ENCODE measurements at regions not wholly inside any gene's neighbourhood (a gene's known extent, or its start where the extent isn't known, plus 50 kb on each side); places are given as distances from the start of the nearest gene placed in this dataset.
A peak's percentile ranks its signal among the peaks of the same experiment; 100 is the strongest.
"Not testable (repeated sequence)": the region's sequence is repeated elsewhere in the genome, so short reads cannot be mapped to it uniquely, and the experiment has no call there.

DNA sequence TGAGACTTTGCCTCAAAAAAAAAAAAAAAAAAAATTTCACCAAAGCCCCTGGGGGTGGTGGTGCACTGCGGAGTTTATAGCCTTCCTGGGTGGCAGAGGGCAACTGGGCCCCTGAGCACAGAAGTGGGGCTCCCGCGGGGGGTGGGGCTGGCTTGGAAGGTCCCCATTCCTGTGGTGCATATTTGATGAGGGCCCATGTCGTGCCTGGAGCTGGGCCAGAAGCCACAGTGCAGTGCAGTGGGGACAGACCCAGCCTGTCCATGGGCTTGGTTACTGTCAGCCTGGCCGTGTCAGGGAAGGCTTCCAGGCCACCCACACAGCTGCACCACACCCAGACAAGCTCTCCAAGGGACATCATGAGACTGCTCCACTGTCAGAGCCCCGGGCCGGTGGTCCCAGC lies 95.5 kb downstream of the NSUN5 start:
- H3K27me3 ChIP-seq (ENCODE audit: control insufficient read depth in 1 of 2, insufficient read depth in 2 of 2, low read length in 2 of 2); H3K9ac ChIP-seq (ENCODE audit: insufficient read depth, low read depth, low read length); H2AFZ ChIP-seq (ENCODE audit: low read length); H4K20me1 ChIP-seq (ENCODE audit: insufficient read depth, low read length); DNase-seq (ENCODE audit: low spot score); H3K79me2 ChIP-seq (ENCODE audit: insufficient read depth, low read length); intact Hi-C loops (cut with micrococcal nuclease; ENCODE audit: unreplicated experiment); H3K4me1 ChIP-seq (ENCODE audit: insufficient read depth, low read length); H3K4me2 ChIP-seq (ENCODE audit: low read depth, low read length); H3K9me3 ChIP-seq (ENCODE audit: low read length); POLR2A ChIA-PET; BruUV-seq (replicated peaks); H3K4me3 ChIP-seq (replicated peaks in 1 of 3; ENCODE audit: insufficient read depth in 1 of 3, low read depth in 2 of 3, low read length in 3 of 3); H3K27ac ChIP-seq (ENCODE audit: extremely low read length, insufficient read depth, low read length); H3K36me3 ChIP-seq (replicated peaks in 1 of 2; ENCODE audit: control insufficient read depth in 1 of 2, insufficient read depth in 2 of 2, low read length in 2 of 2); FAIRE-seq; CTCF ChIA-PET (ENCODE audit: low intra/inter-chr PET ratio, low total read pairs); in situ Hi-C loops (cut with HindIII; ENCODE audit: extremely low pct_ligation_motif_present, low pct_unique_long_range_greater_than_20kb): not testable (repeated sequence)
- ATAC-seq: peak; percentile 61
- 43% methylated on average over 3 of the region's 7 CpGs for WGBS (ENCODE audit: low lambda C conversion rate)

GRCh38 chr7:73205594-73205993 lies 103.0 kb downstream of the NSUN5 start:
- POLR2A ChIA-PET; H3K9ac ChIP-seq (ENCODE audit: insufficient read depth, low read depth, low read length); H3K27me3 ChIP-seq (ENCODE audit: control insufficient read depth in 1 of 2, insufficient read depth in 2 of 2, low read length in 2 of 2); FAIRE-seq; H3K27ac ChIP-seq (ENCODE audit: extremely low read length, insufficient read depth, low read length); BruUV-seq (replicated peaks); H4K20me1 ChIP-seq (ENCODE audit: insufficient read depth, low read length); H3K79me2 ChIP-seq (ENCODE audit: insufficient read depth, low read length); CTCF ChIA-PET (ENCODE audit: low intra/inter-chr PET ratio, low total read pairs); ATAC-seq; in situ Hi-C loops (cut with HindIII; ENCODE audit: extremely low pct_ligation_motif_present, low pct_unique_long_range_greater_than_20kb); H3K9me3 ChIP-seq (ENCODE audit: low read length); H3K36me3 ChIP-seq (replicated peaks in 1 of 2; ENCODE audit: control insufficient read depth in 1 of 2, insufficient read depth in 2 of 2, low read length in 2 of 2); H2AFZ ChIP-seq (ENCODE audit: low read length); intact Hi-C loops (cut with micrococcal nuclease; ENCODE audit: unreplicated experiment); H3K4me2 ChIP-seq (ENCODE audit: low read depth, low read length); DNase-seq (ENCODE audit: low spot score); H3K4me1 ChIP-seq (ENCODE audit: insufficient read depth, low read length); H3K4me3 ChIP-seq (replicated peaks in 1 of 3; ENCODE audit: insufficient read depth in 1 of 3, low read depth in 2 of 3, low read length in 3 of 3): not testable (repeated sequence)
- 94% methylated on average over 1 of the region's 3 CpGs for WGBS (ENCODE audit: low lambda C conversion rate)

- DNase-seq (ENCODE audit: low spot score); H3K36me3 ChIP-seq (replicated peaks in 1 of 2; ENCODE audit: control insufficient read depth in 1 of 2, insufficient read depth in 2 of 2, low read length in 2 of 2); H3K9me3 ChIP-seq (ENCODE audit: low read length); intact Hi-C loops (cut with micrococcal nuclease; ENCODE audit: unreplicated experiment); H3K4me2 ChIP-seq (ENCODE audit: low read depth, low read length); H3K27me3 ChIP-seq (ENCODE audit: control insufficient read depth in 1 of 2, insufficient read depth in 2 of 2, low read length in 2 of 2); H4K20me1 ChIP-seq (ENCODE audit: insufficient read depth, low read length); in situ Hi-C loops (cut with HindIII; ENCODE audit: extremely low pct_ligation_motif_present, low pct_unique_long_range_greater_than_20kb); BruUV-seq (replicated peaks); H3K4me1 ChIP-seq (ENCODE audit: insufficient read depth, low read length); ATAC-seq; H2AFZ ChIP-seq (ENCODE audit: low read length); H3K4me3 ChIP-seq (replicated peaks in 1 of 3; ENCODE audit: insufficient read depth in 1 of 3, low read depth in 2 of 3, low read length in 3 of 3); FAIRE-seq; H3K79me2 ChIP-seq (ENCODE audit: insufficient read depth, low read length); CTCF ChIA-PET (ENCODE audit: low intra/inter-chr PET ratio, low total read pairs); H3K27ac ChIP-seq (ENCODE audit: extremely low read length, insufficient read depth, low read length); H3K9ac ChIP-seq (ENCODE audit: insufficient read depth, low read depth, low read length); POLR2A ChIA-PET: not testable (repeated sequence)
- WGBS (ENCODE audit: low lambda C conversion rate): 99% methylated on average over 5 of the region's 5 CpGs
Observed at GRCh38 chr7:73204898-73205297, 103.7 kb downstream of the NSUN5 start.

GRCh38 chr7:73203312-73203711 lies 105.3 kb downstream of the NSUN5 start:
- H3K27ac ChIP-seq (ENCODE audit: extremely low read length, insufficient read depth, low read length); ATAC-seq; H3K4me2 ChIP-seq (ENCODE audit: low read depth, low read length); H3K9ac ChIP-seq (ENCODE audit: insufficient read depth, low read depth, low read length); H3K79me2 ChIP-seq (ENCODE audit: insufficient read depth, low read length); CTCF ChIA-PET (ENCODE audit: low intra/inter-chr PET ratio, low total read pairs); H3K4me3 ChIP-seq (replicated peaks in 1 of 3; ENCODE audit: insufficient read depth in 1 of 3, low read depth in 2 of 3, low read length in 3 of 3); BruUV-seq (replicated peaks); in situ Hi-C loops (cut with HindIII; ENCODE audit: extremely low pct_ligation_motif_present, low pct_unique_long_range_greater_than_20kb); H2AFZ ChIP-seq (ENCODE audit: low read length); FAIRE-seq; H4K20me1 ChIP-seq (ENCODE audit: insufficient read depth, low read length); POLR2A ChIA-PET; H3K36me3 ChIP-seq (replicated peaks in 1 of 2; ENCODE audit: control insufficient read depth in 1 of 2, insufficient read depth in 2 of 2, low read length in 2 of 2); intact Hi-C loops (cut with micrococcal nuclease; ENCODE audit: unreplicated experiment); DNase-seq (ENCODE audit: low spot score); H3K27me3 ChIP-seq (ENCODE audit: control insufficient read depth in 1 of 2, insufficient read depth in 2 of 2, low read length in 2 of 2); H3K4me1 ChIP-seq (ENCODE audit: insufficient read depth, low read length); H3K9me3 ChIP-seq (ENCODE audit: low read length): not testable (repeated sequence)
- WGBS (ENCODE audit: low lambda C conversion rate): 80% methylated on average over 1 of the region's 5 CpGs

- WGBS (ENCODE audit: low lambda C conversion rate): 97% methylated on average over 8 of the region's 9 CpGs
- H3K4me1 ChIP-seq (ENCODE audit: insufficient read depth, low read length); intact Hi-C loops (cut with micrococcal nuclease; ENCODE audit: unreplicated experiment); H4K20me1 ChIP-seq (ENCODE audit: insufficient read depth, low read length); in situ Hi-C loops (cut with HindIII; ENCODE audit: extremely low pct_ligation_motif_present, low pct_unique_long_range_greater_than_20kb); POLR2A ChIA-PET; BruUV-seq (replicated peaks); H3K79me2 ChIP-seq (ENCODE audit: insufficient read depth, low read length); DNase-seq (ENCODE audit: low spot score); H3K4me2 ChIP-seq (ENCODE audit: low read depth, low read length); CTCF ChIA-PET (ENCODE audit: low intra/inter-chr PET ratio, low total read pairs); H2AFZ ChIP-seq (ENCODE audit: low read length); FAIRE-seq; H3K27me3 ChIP-seq (ENCODE audit: control insufficient read depth in 1 of 2, insufficient read depth in 2 of 2, low read length in 2 of 2); H3K9me3 ChIP-seq (ENCODE audit: low read length); ATAC-seq; H3K4me3 ChIP-seq (replicated peaks in 1 of 3; ENCODE audit: insufficient read depth in 1 of 3, low read depth in 2 of 3, low read length in 3 of 3); H3K27ac ChIP-seq (ENCODE audit: extremely low read length, insufficient read depth, low read length); H3K9ac ChIP-seq (ENCODE audit: insufficient read depth, low read depth, low read length); H3K36me3 ChIP-seq (replicated peaks in 1 of 2; ENCODE audit: control insufficient read depth in 1 of 2, insufficient read depth in 2 of 2, low read length in 2 of 2): not testable (repeated sequence)
Observed at GRCh38 chr7:73201264-73201663, 107.4 kb downstream of the NSUN5 start.

Measured in HepG2 (cell line).